ENCODE measurements at regions not wholly inside any gene's neighbourhood (a gene's known extent, or its start where the extent isn't known, plus 50 kb on each side); places are given as distances from the start of the nearest gene placed in this dataset.

DNA sequence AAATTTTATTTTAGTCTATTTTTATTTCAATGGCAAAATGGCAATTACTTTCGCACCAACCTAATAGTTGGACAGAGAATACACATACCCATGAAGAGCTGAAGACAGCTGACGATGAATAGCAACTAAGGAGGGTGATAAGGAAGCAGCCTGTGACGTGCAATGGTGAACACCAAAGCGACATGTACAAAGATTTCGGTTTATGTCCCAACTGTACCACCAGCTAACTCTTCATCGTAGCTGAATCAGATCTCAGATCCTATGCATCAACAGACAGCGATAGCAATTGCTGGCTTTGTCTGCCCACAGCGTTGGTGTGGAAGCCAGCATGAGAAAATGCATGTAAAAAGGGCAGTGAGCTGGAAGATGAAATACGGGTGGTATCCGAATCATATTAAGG, 130.6 kb upstream of the ANKH start:
- TF ChIP-seq, protein P1, sequence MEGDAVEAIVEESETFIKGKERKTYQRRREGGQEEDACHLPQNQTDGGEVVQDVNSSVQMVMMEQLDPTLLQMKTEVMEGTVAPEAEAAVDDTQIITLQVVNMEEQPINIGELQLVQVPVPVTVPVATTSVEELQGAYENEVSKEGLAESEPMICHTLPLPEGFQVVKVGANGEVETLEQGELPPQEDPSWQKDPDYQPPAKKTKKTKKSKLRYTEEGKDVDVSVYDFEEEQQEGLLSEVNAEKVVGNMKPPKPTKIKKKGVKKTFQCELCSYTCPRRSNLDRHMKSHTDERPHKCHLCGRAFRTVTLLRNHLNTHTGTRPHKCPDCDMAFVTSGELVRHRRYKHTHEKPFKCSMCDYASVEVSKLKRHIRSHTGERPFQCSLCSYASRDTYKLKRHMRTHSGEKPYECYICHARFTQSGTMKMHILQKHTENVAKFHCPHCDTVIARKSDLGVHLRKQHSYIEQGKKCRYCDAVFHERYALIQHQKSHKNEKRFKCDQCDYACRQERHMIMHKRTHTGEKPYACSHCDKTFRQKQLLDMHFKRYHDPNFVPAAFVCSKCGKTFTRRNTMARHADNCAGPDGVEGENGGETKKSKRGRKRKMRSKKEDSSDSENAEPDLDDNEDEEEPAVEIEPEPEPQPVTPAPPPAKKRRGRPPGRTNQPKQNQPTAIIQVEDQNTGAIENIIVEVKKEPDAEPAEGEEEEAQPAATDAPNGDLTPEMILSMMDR (IDR thresholded peaks at IDR 0.05) = no peak
- TF ChIP-seq POLR2AphosphoS5 (IDR thresholded peaks at IDR 0.05) = no peak
- TF ChIP-seq POLR2A (IDR thresholded peaks at IDR 0.05) = no peak
- no peak for TF ChIP-seq EP300 (IDR thresholded peaks at IDR 0.05)

All from upper lobe of left lung (tissue), 4 donors.